GM13977 (cell line): ENCODE measurements at regions not wholly inside any gene's neighbourhood (a gene's known extent, or its start where the extent isn't known, plus 50 kb on each side); places are given as distances from the start of the nearest gene placed in this dataset.
A peak's percentile ranks its signal among the peaks of the same experiment; 100 is the strongest.

Source experiments
- DNase-seq: peaks from one replicate; pipeline ENCODE4 v3.0.0; 2012; ENCODE audit warnings: low spot score
- CTCF ChIP-seq: IDR thresholded peaks from 2 replicates; pipeline ENCODE4 v1.5.1; 2012; ENCODE audit warnings: mild to moderate bottlenecking, control low read depth; ENCODE audit not compliant: insufficient read depth; ENCODE audit errors: extremely low read depth, missing control alignments
- in situ Hi-C: fragments of 300-500 bp; cut with MboI; formaldehyde crosslinking; loops from one replicate; pipeline ENCODE4 v1.12.0; 2022; ENCODE audit warnings: low sequenced_read_pairs, low pct_unique_long_range_greater_than_20kb, mixed read lengths, inconsistent platforms; ENCODE audit not compliant: unreplicated experiment

GRCh38 chr10:23516530-23516929, 77.7 kb downstream of the OTUD1 start:
- no peak for DNase-seq
- in situ Hi-C loops = no loop called here

GRCh38 chr10:23517155-23517554, 78.3 kb downstream of the OTUD1 start:
- TF ChIP-seq CTCF = no peak
- no peak for DNase-seq
- in situ Hi-C loops = no loop called here

More at GRCh38 chr10:23516530-23516929, 77.7 kb downstream of the OTUD1 start:
- peak; percentile 22 for TF ChIP-seq CTCF

- DNase-seq = no peak
- in situ Hi-C loops = loop anchor here (10.0 kb wide), 1 partner anchor 197 kb away; no protein-coding TSS in a partner anchor
- TF ChIP-seq CTCF = no peak
These were observed 82.9 kb downstream of the OTUD1 start for GRCh38 chr10:23521735-23522134.

- DNase-seq = no peak
- no peak for TF ChIP-seq CTCF
- in situ Hi-C loops = loop anchor here (10.0 kb wide), 1 partner anchor 198 kb away; no protein-coding TSS in a partner anchor
These were observed 83.5 kb downstream of the OTUD1 start for GRCh38 chr10:23522345-23522744.

GRCh38 chr10:23523251-23523650, 84.4 kb downstream of the OTUD1 start:
- TF ChIP-seq CTCF = no peak
- in situ Hi-C loops = loop anchor here (10.0 kb wide), 1 partner anchor 198 kb away; no protein-coding TSS in a partner anchor
- DNase-seq = no peak

- in situ Hi-C loops = loop anchor here (10.0 kb wide), 1 partner anchor 201 kb away; no protein-coding TSS in a partner anchor
- peak; percentile 32 for TF ChIP-seq CTCF
These were observed 86.5 kb downstream of the OTUD1 start for GRCh38 chr10:23525406-23525805.

More at GRCh38 chr10:23525406-23525805, 86.5 kb downstream of the OTUD1 start:
- peak; percentile 14 for DNase-seq
